Muscle of arm (tissue), 1 donor: ENCODE measurements at regions not wholly inside any gene's neighbourhood (a gene's known extent, or its start where the extent isn't known, plus 50 kb on each side); places are given as distances from the start of the nearest gene placed in this dataset.
"Not testable (repeated sequence)": the region's sequence is repeated elsewhere in the genome, so short reads cannot be mapped to it uniquely, and the experiment has no call there.

Experiments
- DNase-seq: peaks from one replicate; pipeline ENCODE4 v3.0.0-alpha.2; 2013

- DNase-seq, result peak; percentile 77
Observed at GRCh38 chrX:68995780-68996551, 167.1 kb downstream of the EFNB1 start.

- DNase-seq, result no peak
Observed at GRCh38 chrX:68995386-68995779, 166.6 kb downstream of the EFNB1 start.

GRCh38 chrX:68994891-68995255, 166.1 kb downstream of the EFNB1 start:
- DNase-seq, result no peak

- DNase-seq, result no peak
Observed at GRCh38 chrX:68994135-68994890, 165.5 kb downstream of the EFNB1 start.

- no peak for DNase-seq
Observed at GRCh38 chrX:68992821-68993397, 164.1 kb downstream of the EFNB1 start.

GRCh38 chrX:68991691-68992345, 163.0 kb downstream of the EFNB1 start:
- no peak for DNase-seq

- DNase-seq, result no peak
Observed at GRCh38 chrX:68990948-68991347, 162.1 kb downstream of the EFNB1 start.

- DNase-seq, result no peak
Observed at GRCh38 chrX:68989865-68990606, 161.2 kb downstream of the EFNB1 start.

- no peak for DNase-seq
Observed at GRCh38 chrX:68989456-68989855, 160.6 kb downstream of the EFNB1 start.

GRCh38 chrX:68988865-68989264, 160.0 kb downstream of the EFNB1 start:
- DNase-seq, result no peak

GRCh38 chrX:68985135-68985755, 156.4 kb downstream of the EFNB1 start:
- DNase-seq, result no peak

- DNase-seq, result no peak
Observed at GRCh38 chrX:68983004-68983857, 154.4 kb downstream of the EFNB1 start.

- DNase-seq, result no peak
Observed at GRCh38 chrX:68982476-68982875, 153.7 kb downstream of the EFNB1 start.

- DNase-seq, result no peak
Observed at GRCh38 chrX:68980906-68981616, 152.2 kb downstream of the EFNB1 start.

GRCh38 chrX:68978655-68979054, 149.8 kb downstream of the EFNB1 start:
- DNase-seq, result no peak

GRCh38 chrX:68978255-68978654, 149.4 kb downstream of the EFNB1 start:
- no peak for DNase-seq

GRCh38 chrX:68953331-68953730, 124.5 kb downstream of the EFNB1 start:
- DNase-seq, result no peak

GRCh38 chrX:68951942-68952619, 123.3 kb downstream of the EFNB1 start:
- not testable (repeated sequence) for DNase-seq

GRCh38 chrX:68950937-68951336, 122.1 kb downstream of the EFNB1 start:
- no peak for DNase-seq
